Rectal smooth muscle tissue (tissue), 1 donor: ENCODE measurements at regions not wholly inside any gene's neighbourhood (a gene's known extent, or its start where the extent isn't known, plus 50 kb on each side); places are given as distances from the start of the nearest gene placed in this dataset.

Source experiments
- H3K27ac ChIP-seq: one replicate; pipeline ENCODE4 v1.7.0; 2013; ENCODE audit warnings: low read depth, low read length, inconsistent platforms
- H3K27me3 ChIP-seq: one replicate; pipeline ENCODE4 v1.7.0; 2013; ENCODE audit warnings: low read length; ENCODE audit not compliant: control insufficient read depth, insufficient read depth
- H3K36me3 ChIP-seq: one replicate; pipeline ENCODE4 v1.7.0; 2013; ENCODE audit warnings: low read length; ENCODE audit not compliant: control insufficient read depth, insufficient read depth
- H3K4me1 ChIP-seq: one replicate; pipeline ENCODE4 v1.7.0; 2013; ENCODE audit warnings: low read length; ENCODE audit not compliant: control insufficient read depth, insufficient read depth
- H3K4me3 ChIP-seq: one replicate; pipeline ENCODE4 v1.7.0; 2013; ENCODE audit warnings: low read length
- H3K9ac ChIP-seq: one replicate; pipeline ENCODE4 v1.7.0; 2013; ENCODE audit warnings: low read length

- no peaks in the 10 kb centered on the region for H3K4me1 ChIP-seq
- H3K4me3 ChIP-seq = no peak overlapping the region
- no peak overlapping the region for H3K9ac ChIP-seq
- H3K27me3 ChIP-seq = no peaks in the 10 kb centered on the region
- H3K36me3 ChIP-seq = no peaks in the 10 kb centered on the region
- H3K27ac ChIP-seq = no peak overlapping the region
Measured at GRCh38 chr5:155998257-155998656, 328.7 kb upstream of the SGCD start.

GRCh38 chr5:156000115-156000514 lies 326.8 kb upstream of the SGCD start:
- Histone ChIP-seq H3K27ac (no peak overlapping the region), H3K4me1 (no peaks in the 10 kb centered on the region), H3K27me3 (no peaks in the 10 kb centered on the region), H3K4me3 (no peak overlapping the region), H3K36me3 (no peaks in the 10 kb centered on the region), H3K9ac (no peak overlapping the region)

GRCh38 chr5:156004754-156005153 lies 322.2 kb upstream of the SGCD start:
- H3K4me1 ChIP-seq = no peaks in the 10 kb centered on the region

GRCh38 chr5:156006026-156006647 lies 320.8 kb upstream of the SGCD start:
- Histone ChIP-seq H3K27ac (no peak overlapping the region), H3K36me3 (no peaks in the 10 kb centered on the region), H3K9ac (no peak overlapping the region), H3K27me3 (no peaks in the 10 kb centered on the region), H3K4me3 (no peak overlapping the region), H3K4me1 (no peaks in the 10 kb centered on the region)

More at GRCh38 chr5:156004754-156005153, 322.2 kb upstream of the SGCD start:
- Histone ChIP-seq H3K36me3 (no peaks in the 10 kb centered on the region), H3K4me3 (no peak overlapping the region), H3K27me3 (no peaks in the 10 kb centered on the region), H3K9ac (no peak overlapping the region), H3K27ac (no peak overlapping the region)

- H3K4me1 ChIP-seq = no peaks in the 10 kb centered on the region
- no peak overlapping the region for H3K27ac ChIP-seq
Measured at GRCh38 chr5:156008844-156009243, 318.1 kb upstream of the SGCD start.

GRCh38 chr5:156009583-156009982 lies 317.4 kb upstream of the SGCD start:
- H3K9ac ChIP-seq = no peak overlapping the region

More at GRCh38 chr5:156008844-156009243, 318.1 kb upstream of the SGCD start:
- no peak overlapping the region for H3K4me3 ChIP-seq
- no peaks in the 10 kb centered on the region for H3K36me3 ChIP-seq
- H3K9ac ChIP-seq = no peak overlapping the region
- H3K27me3 ChIP-seq = no peaks in the 10 kb centered on the region

GRCh38 chr5:156015137-156015536 lies 311.8 kb upstream of the SGCD start:
- no peaks in the 10 kb centered on the region for H3K36me3 ChIP-seq
- peaks cover 3% of the 10 kb centered on the region for H3K4me1 ChIP-seq
- no peak overlapping the region for H3K9ac ChIP-seq
- no peak overlapping the region for H3K27ac ChIP-seq
- H3K4me3 ChIP-seq = no peak overlapping the region
- H3K27me3 ChIP-seq = no peaks in the 10 kb centered on the region

More at GRCh38 chr5:156009583-156009982, 317.4 kb upstream of the SGCD start:
- H3K4me1 ChIP-seq = no peaks in the 10 kb centered on the region
- H3K36me3 ChIP-seq = no peaks in the 10 kb centered on the region
- H3K27ac ChIP-seq = no peak overlapping the region
- no peaks in the 10 kb centered on the region for H3K27me3 ChIP-seq
- no peak overlapping the region for H3K4me3 ChIP-seq

GRCh38 chr5:156019130-156019529 lies 307.8 kb upstream of the SGCD start:
- no peaks in the 10 kb centered on the region for H3K27me3 ChIP-seq
- H3K27ac ChIP-seq = no peak overlapping the region
- no peaks in the 10 kb centered on the region for H3K36me3 ChIP-seq
- no peak overlapping the region for H3K4me3 ChIP-seq
- H3K4me1 ChIP-seq = peaks cover 3% of the 10 kb centered on the region
- H3K9ac ChIP-seq = no peak overlapping the region

- H3K4me3 ChIP-seq = no peak overlapping the region
- no peaks in the 10 kb centered on the region for H3K27me3 ChIP-seq
- H3K9ac ChIP-seq = no peak overlapping the region
- H3K4me1 ChIP-seq = peaks cover 3% of the 10 kb centered on the region
- no peaks in the 10 kb centered on the region for H3K36me3 ChIP-seq
- no peak overlapping the region for H3K27ac ChIP-seq
Measured at GRCh38 chr5:156019571-156020180, 307.3 kb upstream of the SGCD start.

GRCh38 chr5:156020647-156021046 lies 306.3 kb upstream of the SGCD start:
- Histone ChIP-seq H3K27me3 (no peaks in the 10 kb centered on the region), H3K9ac (no peak overlapping the region), H3K4me3 (no peak overlapping the region), H3K36me3 (no peaks in the 10 kb centered on the region), H3K27ac (no peak overlapping the region), H3K4me1 (peaks cover 3% of the 10 kb centered on the region)

GRCh38 chr5:156021866-156022265 lies 305.1 kb upstream of the SGCD start:
- Histone ChIP-seq H3K27me3 (no peaks in the 10 kb centered on the region), H3K27ac (no peak overlapping the region), H3K4me3 (no peak overlapping the region), H3K36me3 (no peaks in the 10 kb centered on the region), H3K9ac (no peak overlapping the region), H3K4me1 (peaks cover 3% of the 10 kb centered on the region)

GRCh38 chr5:156025656-156026055 lies 301.3 kb upstream of the SGCD start:
- Histone ChIP-seq H3K4me1 (no peaks in the 10 kb centered on the region), H3K36me3 (no peaks in the 10 kb centered on the region), H3K27me3 (no peaks in the 10 kb centered on the region), H3K9ac (no peak overlapping the region), H3K4me3 (no peak overlapping the region), H3K27ac (no peak overlapping the region)

- H3K4me3 ChIP-seq = no peak overlapping the region
- no peak overlapping the region for H3K9ac ChIP-seq
- H3K27me3 ChIP-seq = no peaks in the 10 kb centered on the region
- no peaks in the 10 kb centered on the region for H3K4me1 ChIP-seq
- H3K36me3 ChIP-seq = no peaks in the 10 kb centered on the region
- H3K27ac ChIP-seq = no peak overlapping the region
Measured at GRCh38 chr5:156031181-156031580, 295.8 kb upstream of the SGCD start.
